GM12878 (cell line): ENCODE measurements at regions not wholly inside any gene's neighbourhood (a gene's known extent, or its start where the extent isn't known, plus 50 kb on each side); places are given as distances from the start of the nearest gene placed in this dataset.

Experiments used
- ATAC-seq: fragments of 200-7000 bp; cut with Tn5 transposase; 3 replicates; pipeline ENCODE4 v1.9.1; 2020; ENCODE audit warnings: mild to moderate bottlenecking, moderate library complexity
- BruUV-seq: library from RNA; stranded (reverse); fragments of 400-500 nt; replicated peaks from 2 replicates; lab custom pipeline; 2021; lab: Mats Ljungman, UMichigan
- CTCF ChIA-PET: fragments of 300-600 bp; sonication (Branson Sonifier 250); formaldehyde crosslinking; extraction: SDS; loops from one replicate; lab custom pipeline; 2021; ENCODE audit warnings: inconsistent platforms; lab: Yijun Ruan, JAX
- POLR2A ChIA-PET: fragments of 350-600 bp; formaldehyde crosslinking; extraction: SDS; loops from one replicate; lab custom pipeline; 2021; ENCODE audit warnings: inconsistent platforms; lab: Charles Lee
- RAD21 ChIA-PET: fragments of 300-600 bp; sonication (Branson Sonifier 250); formaldehyde crosslinking; loops from one replicate; lab custom pipeline; 2023; ENCODE audit warnings: antibody characterized with exemption; ENCODE audit not compliant: unreplicated experiment; lab: Charles Lee
- SMC1A ChIA-PET: fragments of 300-600 bp; sonication (Branson Sonifier 250); formaldehyde crosslinking; loops from one replicate; lab custom pipeline; 2023; ENCODE audit not compliant: unreplicated experiment, uncharacterized antibody; lab: Charles Lee
- DNase-seq: peaks from one replicate; pipeline ENCODE4 v3.0.0-alpha.2; 2011; ENCODE audit warnings: low read depth, low spot score
- FAIRE-seq: peaks from 3 replicates; lab custom pipeline; 2011; peaks lifted over from hg19 to GRCh38; lab: Jason Lieb, UNC
- H2AFZ ChIP-seq: 2 replicates; pipeline ENCODE4 v1.6.0; 2011; ENCODE audit warnings: low read depth, low read length, control low read depth; ENCODE audit not compliant: control insufficient read depth
- H3K27ac ChIP-seq: 2 replicates; pipeline ENCODE4 v1.5.1; 2011; ENCODE audit warnings: control low read depth; ENCODE audit not compliant: control insufficient read depth, insufficient read depth
- H3K27me3 ChIP-seq, 2 experiments: replicated peaks in 1 of 2; 2 replicates each; pipeline versions ENCODE4 v1.6.0 to v1.6.1; 2011; ENCODE audit warnings: low read length in 1 of 2; ENCODE audit not compliant: control insufficient read depth in 2 of 2, insufficient read depth in 2 of 2
- H3K36me3 ChIP-seq, 2 experiments: 2 replicates each; pipeline ENCODE4 v1.5.1; 2011; ENCODE audit warnings: low read length in 1 of 2; ENCODE audit not compliant: control insufficient read depth in 2 of 2, insufficient read depth in 2 of 2
- H3K4me1 ChIP-seq: 2 replicates; pipeline ENCODE4 v1.6.1; 2011; ENCODE audit warnings: mild to moderate bottlenecking, low read length, moderate library complexity, mixed read lengths; ENCODE audit not compliant: control insufficient read depth, insufficient read depth
- H3K4me2 ChIP-seq: 2 replicates; pipeline ENCODE4 v1.6.0; 2011; ENCODE audit warnings: control low read depth; ENCODE audit not compliant: control insufficient read depth, insufficient read depth
- H3K4me3 ChIP-seq: fragments of 200-600 bp; sonication (generic); 2 replicates; pipeline ENCODE4 v1.5.1; 2016
- H3K79me2 ChIP-seq: 2 replicates; pipeline ENCODE4 v1.6.0; 2011; ENCODE audit warnings: low read length; ENCODE audit not compliant: control insufficient read depth, insufficient read depth
- H3K9ac ChIP-seq: 2 replicates; pipeline ENCODE4 v1.8.0; 2011; ENCODE audit warnings: low read length, control low read depth, mixed read lengths; ENCODE audit not compliant: control insufficient read depth, insufficient read depth
- H3K9me3 ChIP-seq: replicated peaks from 3 replicates; pipeline ENCODE4 v1.5.1; 2011; ENCODE audit warnings: mild to moderate bottlenecking, low read length; ENCODE audit not compliant: control insufficient read depth, insufficient read depth
- H4K20me1 ChIP-seq: 2 replicates; pipeline ENCODE4 v1.6.0; 2011; ENCODE audit not compliant: control insufficient read depth, insufficient read depth
- BMI1 ChIP-seq: fragments of 450-650 bp; IDR thresholded peaks from 2 replicates; pipeline ENCODE4 v1.6.1; 2016; ENCODE audit warnings: mild to moderate bottlenecking, moderate library complexity, borderline replicate concordance
- CBFB ChIP-seq: IDR thresholded peaks from 2 replicates; pipeline ENCODE4 v1.6.1; 2016; ENCODE audit warnings: antibody characterized with exemption, low read depth
- ESRRA ChIP-seq: IDR thresholded peaks from 2 replicates; pipeline ENCODE4 v1.6.1; 2012; ENCODE audit warnings: mild to moderate bottlenecking, low read length, improper control_type of control experiment
- HDAC6 ChIP-seq: fragments of 200-600 bp; sonication (generic); IDR thresholded peaks from one replicate; pipeline ENCODE4 v1.8.0; 2017; ENCODE audit warnings: antibody characterized with exemption; ENCODE audit not compliant: unreplicated experiment
- IRF4 ChIP-seq: IDR thresholded peaks from 2 replicates; pipeline ENCODE4 v1.6.1; 2011; ENCODE audit warnings: low read depth, low read length
- MYC ChIP-seq: IDR thresholded peaks from 2 replicates; pipeline ENCODE4 v1.6.1; 2011; ENCODE audit warnings: mild to moderate bottlenecking, low read length, moderate library complexity, inconsistent platforms; ENCODE audit not compliant: insufficient read depth, insufficient replicate concordance, insufficient read length, severe bottlenecking
- NFIC ChIP-seq: IDR thresholded peaks from 2 replicates; pipeline ENCODE4 v1.6.1; 2012; ENCODE audit warnings: low read depth, mild to moderate bottlenecking, inconsistent platforms, low read length, moderate library complexity
- NFXL1 ChIP-seq: fragments of 450-650 bp; IDR thresholded peaks from 2 replicates; pipeline ENCODE4 v1.6.1; 2017; ENCODE audit warnings: antibody characterized with exemption, mild to moderate bottlenecking, borderline replicate concordance
- NFYA ChIP-seq: IDR thresholded peaks from 2 replicates; pipeline ENCODE4 v1.6.1; 2011; ENCODE audit warnings: low read depth, mild to moderate bottlenecking, low read length, improper control_type of control experiment, borderline replicate concordance
- RAD21 ChIP-seq: IDR thresholded peaks from 2 replicates; pipeline ENCODE4 v1.6.1; 2011; ENCODE audit warnings: mild to moderate bottlenecking, low read depth, low read length, moderate library complexity; ENCODE audit not compliant: insufficient read depth
- RBBP5 ChIP-seq: fragments of 200-600 bp; sonication (generic); conservative IDR thresholded peaks from 2 replicates; pipeline ENCODE4 v1.6.1; 2016
- RUNX3 ChIP-seq: IDR thresholded peaks from 2 replicates; pipeline ENCODE4 v1.6.1; 2012; ENCODE audit warnings: low read length, inconsistent platforms
- SRF ChIP-seq, 2 experiments: IDR thresholded peaks; 2 replicates each; pipeline ENCODE4 v1.6.1; 2011; ENCODE audit warnings: low read depth in 2 of 2, low read length in 2 of 2, mild to moderate bottlenecking in 1 of 2, moderate library complexity in 1 of 2
- ZNF207 ChIP-seq: fragments of 450-650 bp; IDR thresholded peaks from 2 replicates; pipeline ENCODE4 v1.6.1; 2014; ENCODE audit warnings: antibody characterized with exemption, mild to moderate bottlenecking, borderline replicate concordance
- WGBS: methylation state at CpG from one replicate; pipeline ENCODE4 v1.1.6; 2016; ENCODE audit warnings: low lambda C conversion rate; ENCODE audit not compliant: insufficient replicate concordance, insufficient coverage; ENCODE audit errors: missing lambda C conversion rate; 5-methylcytosine and 5-hydroxymethylcytosine counted together
- in situ Hi-C: fragments of 300-500 bp; cut with MboI; formaldehyde crosslinking; loops from 9 replicates; pipeline ENCODE4 v1.14.3; 2018; ENCODE audit warnings: mixed read lengths
- intact Hi-C: fragments of 100-400 bp; cut with micrococcal nuclease; formaldehyde crosslinking; loops from one replicate; pipeline ENCODE4 v1.14.2; 2022; ENCODE audit not compliant: unreplicated experiment

GRCh38 chr2:208890486-208890885 is 483.9 kb downstream of the PTH2R start:
- in situ Hi-C loops, result no loop called here
- ChIA-PET POLR2A (no interaction called here), SMC1A (no interaction called here), CTCF (no interaction called here), RAD21 (no interaction called here)
- Histone ChIP-seq H3K36me3 (no peaks in the 10 kb centered on the region), H3K4me3 (no peak overlapping the region), H3K4me2 (no peak overlapping the region), H2AFZ (no peak overlapping the region), H3K9me3 (no peaks in the 10 kb centered on the region), H3K9ac (no peak overlapping the region), H4K20me1 (no peaks in the 10 kb centered on the region), H3K27ac (no peak overlapping the region), H3K4me1 (no peaks in the 10 kb centered on the region), H3K79me2 (no peaks in the 10 kb centered on the region)
- FAIRE-seq (no peak), DNase-seq (no peak), ATAC-seq (no peak)
- intact Hi-C loops, result no loop called here
- 0% methylated on average over 2 of the region's 2 CpGs for WGBS
- BruUV-seq, result no TSS peak
- TF ChIP-seq MYC (no peak), HDAC6 (no peak), CBFB (no peak)
- TF ChIP-seq, all 136 proteins: peak for 0
- no peaks in the 10 kb centered on the region for H3K27me3 ChIP-seq

DNA sequence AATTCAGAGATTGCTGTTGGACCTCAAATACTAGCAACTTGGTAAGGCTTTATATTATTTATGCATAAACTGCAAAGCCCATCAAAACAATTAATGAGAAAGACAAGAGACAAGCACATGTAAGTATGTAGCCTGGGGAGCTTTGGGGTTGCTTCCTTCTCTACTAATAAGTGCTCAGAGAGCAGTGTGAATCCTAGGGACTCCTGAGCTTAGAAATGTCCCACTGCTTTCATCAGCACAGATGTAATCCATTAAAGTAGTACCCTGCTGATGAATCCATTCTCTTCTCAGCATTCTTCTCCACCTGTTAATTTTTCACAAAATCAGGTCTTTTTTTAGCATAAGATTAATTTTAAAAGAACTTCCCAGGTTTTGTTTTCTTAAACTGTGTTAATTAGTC is 485.6 kb downstream of the PTH2R start:
- no peak overlapping the region for H2AFZ ChIP-seq
- H3K4me3 ChIP-seq, result no peak overlapping the region
- H3K4me2 ChIP-seq, result no peak overlapping the region
- no peaks in the 10 kb centered on the region for H3K79me2 ChIP-seq
- TF ChIP-seq NFYA, result no peak
- no peak for TF ChIP-seq BMI1
- no peak for TF ChIP-seq ESRRA
- TF ChIP-seq ZNF207, result no peak
- no peak for TF ChIP-seq NFIC
- TF ChIP-seq SRF (IDR thresholded peaks at IDR 0.05; ENCODE audit: low read depth in 2 of 2, low read length in 2 of 2), result no peak
- TF ChIP-seq RBBP5, result no peak
- no peak for TF ChIP-seq NFXL1
- TF ChIP-seq IRF4, result no peak
- no peak for TF ChIP-seq RAD21
- no peak for TF ChIP-seq RUNX3
- TF ChIP-seq, all 136 proteins: peak for 0
- Histone ChIP-seq H3K4me1 (no peaks in the 10 kb centered on the region), H4K20me1 (no peaks in the 10 kb centered on the region), H3K9me3 (no peaks in the 10 kb centered on the region), H3K36me3 (no peaks in the 10 kb centered on the region), H3K9ac (no peak overlapping the region), H3K27me3 (no peaks in the 10 kb centered on the region), H3K27ac (no peak overlapping the region)
- ATAC-seq (no peak), FAIRE-seq (no peak), DNase-seq (no peak)
- SMC1A ChIA-PET, result interaction anchor here (1.0 kb wide), 1 partner anchor 21 kb away, joined by 3 read pairs; no protein-coding TSS in a partner anchor
- intact Hi-C loops (no loop called here), in situ Hi-C loops (no loop called here)
- POLR2A ChIA-PET, result no interaction called here
- RAD21 ChIA-PET, result no interaction called here
- CTCF ChIA-PET, result no interaction called here
- BruUV-seq, result no TSS peak
